ENCODE measurements at regions not wholly inside any gene's neighbourhood (a gene's known extent, or its start where the extent isn't known, plus 50 kb on each side); places are given as distances from the start of the nearest gene placed in this dataset.

GRCh38 chr7:156376317-156376716 lies 264.3 kb upstream of the RNF32 start:
- Histone ChIP-seq H3K23ac (ENCODE audit: low read depth, low read length) (no peak overlapping the region), H3K9me3 (ENCODE audit: control insufficient read depth, insufficient read depth, low read length) (peaks cover 32% of the 10 kb centered on the region), H2BK5ac (ENCODE audit: low read depth, low read length, poor library complexity, severe bottlenecking) (no peak overlapping the region), H4K91ac (ENCODE audit: insufficient read depth, low read depth, low read length) (no peak overlapping the region), H2AFZ (replicated peaks; ENCODE audit: low read length, poor library complexity) (no peak overlapping the region), H3K9ac (ENCODE audit: low read depth, low read length) (no peak overlapping the region), H3K4me3 (ENCODE audit: insufficient read depth, low read depth, low read length) (no peak overlapping the region), H2BK20ac (ENCODE audit: low read depth, low read length) (no peak overlapping the region), H3K9me1 (ENCODE audit: insufficient read depth, low read length) (no peaks in the 10 kb centered on the region), H3K36me3 (ENCODE audit: control insufficient read depth, insufficient read depth, low read length) (no peaks in the 10 kb centered on the region), H4K20me1 (ENCODE audit: insufficient read depth, low read length) (no peaks in the 10 kb centered on the region), H3K4ac (ENCODE audit: low read depth, low read length) (no peak overlapping the region), H4K5ac (ENCODE audit: low read depth, low read length) (no peak overlapping the region), H4K8ac (ENCODE audit: low read depth in 2 of 2, low read length in 2 of 2) (no peak overlapping the region), H3K27ac (ENCODE audit: insufficient read depth, low read length) (no peak overlapping the region), H3K79me1 (ENCODE audit: low read depth in 1 of 2, low read length in 2 of 2) (no peaks in the 10 kb centered on the region), H3K14ac (replicated peaks; ENCODE audit: low read depth, low read length) (no peak overlapping the region), H2AK9ac (replicated peaks; ENCODE audit: low read depth, low read length, poor library complexity) (no peak overlapping the region), H3K56ac (ENCODE audit: extremely low read depth, insufficient read depth, low read length) (no peak overlapping the region), H2BK15ac (ENCODE audit: low read depth, low read length) (no peak overlapping the region), H2BK120ac (ENCODE audit: low read depth, low read length) (no peak overlapping the region), H2AK5ac (ENCODE audit: low read depth, low read length) (no peak overlapping the region), H3K27me3 (ENCODE audit: control insufficient read depth, insufficient read depth, low read length) (no peaks in the 10 kb centered on the region), H3K4me2 (ENCODE audit: low read depth, low read length) (no peak overlapping the region), H3K18ac (ENCODE audit: low read depth, low read length) (no peak overlapping the region), H3K4me1 (ENCODE audit: control insufficient read depth, insufficient read depth, low read length) (no peaks in the 10 kb centered on the region)
- ATAC-seq (ENCODE audit: low read depth) (no peak), DNase-seq (no peak)
- TF ChIP-seq BHLHE40 (IDR thresholded peaks at IDR 0.05; ENCODE audit: low read depth, low read length) (no peak), MAZ (IDR thresholded peaks at IDR 0.05; ENCODE audit: borderline replicate concordance, low read depth, low read length) (no peak), CHD1 (IDR thresholded peaks at IDR 0.05; ENCODE audit: low read depth, low read length) (no peak), CTCF (conservative IDR thresholded peaks at IDR 0.05; ENCODE audit: low read depth, low read length) (no peak), ELK1 (IDR thresholded peaks at IDR 0.05; ENCODE audit: borderline replicate concordance, low read depth, low read length) (no peak), RAD21 (IDR thresholded peaks at IDR 0.05; ENCODE audit: low read length) (no peak), RCOR1 (IDR thresholded peaks at IDR 0.05; ENCODE audit: insufficient replicate concordance, low read length) (no peak), POLR2A (IDR thresholded peaks at IDR 0.05; ENCODE audit: low read depth, low read length) (no peak), MAFK (IDR thresholded peaks at IDR 0.05; ENCODE audit: low read depth, low read length) (no peak), SMC3 (IDR thresholded peaks at IDR 0.05; ENCODE audit: low read depth, low read length) (no peak), MXI1 (IDR thresholded peaks at IDR 0.05; ENCODE audit: borderline replicate concordance, low read depth, low read length) (no peak), USF2 (IDR thresholded peaks at IDR 0.05; ENCODE audit: low read depth, low read length) (no peak)
- WGBS, 2 experiments (ENCODE audit: extremely low coverage in 2 of 2, insufficient read length in 1 of 2) = no CpG with 5 or more reads among the region's 7 CpGs
- in situ Hi-C loops (cut with MboI; ENCODE audit: low sequenced_read_pairs) (no loop called here), dilution Hi-C loops (cut with HindIII; ENCODE audit: low sequenced_read_pairs, unreplicated experiment) (no loop called here), intact Hi-C loops (cut with micrococcal nuclease) (no loop called here)
- no TSS peak for BruUV-seq (replicated peaks)
- POLR2A ChIA-PET (ENCODE audit: unreplicated experiment) = no interaction called here
- CTCF ChIA-PET = no interaction called here
